ENCODE measurements at regions not wholly inside any gene's neighbourhood (a gene's known extent, or its start where the extent isn't known, plus 50 kb on each side); places are given as distances from the start of the nearest gene placed in this dataset.

DNA sequence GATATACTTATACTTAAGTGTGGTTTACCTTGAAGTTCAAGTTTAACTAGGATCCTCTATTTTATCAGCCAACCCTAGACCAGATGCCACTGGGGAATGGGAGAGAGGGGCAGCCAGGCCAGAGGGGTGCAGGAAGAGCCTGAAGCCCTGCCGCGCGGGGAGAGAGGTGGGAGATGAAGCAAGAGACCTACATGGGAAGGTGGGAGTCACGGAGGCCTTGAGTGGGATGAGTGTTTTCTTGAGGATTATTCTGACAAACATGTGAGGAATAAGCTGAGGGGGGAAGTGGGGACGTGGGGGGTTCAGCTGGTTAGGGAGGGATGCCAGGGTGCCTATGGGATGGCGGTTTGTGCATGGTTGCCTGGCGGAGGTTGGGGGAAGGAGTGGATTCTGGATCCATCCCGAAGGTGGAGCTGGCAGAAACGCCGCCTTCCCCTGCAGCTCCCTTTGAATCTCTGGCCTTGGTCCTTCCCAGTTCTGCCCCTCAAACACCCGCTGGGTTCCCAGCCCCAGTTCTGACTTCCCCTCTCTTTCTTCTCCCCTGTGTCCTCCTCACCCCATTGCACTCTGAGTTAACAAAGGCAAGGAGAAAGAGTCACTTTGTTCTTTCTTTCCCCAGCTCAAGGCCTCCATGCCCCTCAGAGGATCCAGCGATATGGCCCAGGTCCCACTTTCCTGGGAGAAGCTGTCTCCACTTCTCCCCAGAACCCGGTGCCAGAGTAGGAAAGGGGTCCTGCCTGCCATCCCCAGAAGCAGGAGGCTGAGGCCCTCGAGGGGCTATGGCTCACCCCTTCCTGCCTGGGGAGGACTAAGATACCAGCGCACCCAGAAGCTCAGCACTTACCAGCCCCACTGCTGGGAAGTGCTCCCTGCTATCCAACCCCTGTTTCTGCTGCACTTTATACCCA, 274.2 kb downstream of the UACA start:
- no peak for DNase-seq

DNA sequence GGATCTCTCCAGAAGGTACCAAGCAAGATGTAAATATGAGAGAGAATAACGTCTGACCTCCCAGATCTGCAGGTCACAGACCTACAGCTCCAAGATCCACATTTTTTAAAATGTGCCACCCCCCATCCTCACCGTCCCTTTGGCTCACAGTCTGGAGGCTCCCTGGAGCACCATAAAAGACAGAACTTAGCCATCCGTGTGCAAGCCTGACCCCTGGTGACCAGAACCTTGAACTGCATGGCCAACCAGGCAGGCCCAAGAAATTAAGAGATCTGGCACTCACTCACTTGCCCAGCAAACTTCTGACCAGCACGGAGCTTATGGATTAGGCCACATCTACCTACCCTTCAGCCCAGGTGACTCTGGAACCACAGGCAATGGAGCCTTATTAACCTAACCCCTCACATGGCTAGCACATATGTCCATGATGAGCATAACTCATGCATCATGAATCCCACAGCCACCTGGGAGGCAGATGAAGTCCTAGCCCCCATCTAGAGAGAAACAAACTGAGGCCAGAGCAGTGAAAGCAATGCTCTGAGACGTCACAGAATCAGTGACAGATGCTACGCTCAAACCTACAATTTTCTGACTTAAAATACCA, 275.3 kb downstream of the UACA start:
- peak in 1 of 2 experiments; percentile 35 for DNase-seq

DNA sequence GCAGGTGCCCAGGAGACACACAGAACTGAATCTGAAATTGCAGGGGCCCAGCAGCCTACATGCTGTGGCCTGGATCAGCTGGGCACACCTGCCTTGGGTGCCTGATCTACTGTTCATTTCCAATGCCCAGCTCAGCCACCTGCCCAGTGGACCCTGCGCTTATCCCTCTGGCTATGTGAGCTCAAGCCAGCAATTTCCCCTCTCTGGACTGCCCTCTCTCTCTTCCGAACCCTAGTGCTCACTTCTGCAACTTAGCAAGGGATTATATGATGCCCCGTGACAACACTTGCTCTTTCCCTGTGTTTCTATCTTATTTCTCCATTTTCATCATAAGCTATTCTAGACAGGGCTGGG, 276.0 kb downstream of the UACA start:
- DNase-seq, result no peak

DNA sequence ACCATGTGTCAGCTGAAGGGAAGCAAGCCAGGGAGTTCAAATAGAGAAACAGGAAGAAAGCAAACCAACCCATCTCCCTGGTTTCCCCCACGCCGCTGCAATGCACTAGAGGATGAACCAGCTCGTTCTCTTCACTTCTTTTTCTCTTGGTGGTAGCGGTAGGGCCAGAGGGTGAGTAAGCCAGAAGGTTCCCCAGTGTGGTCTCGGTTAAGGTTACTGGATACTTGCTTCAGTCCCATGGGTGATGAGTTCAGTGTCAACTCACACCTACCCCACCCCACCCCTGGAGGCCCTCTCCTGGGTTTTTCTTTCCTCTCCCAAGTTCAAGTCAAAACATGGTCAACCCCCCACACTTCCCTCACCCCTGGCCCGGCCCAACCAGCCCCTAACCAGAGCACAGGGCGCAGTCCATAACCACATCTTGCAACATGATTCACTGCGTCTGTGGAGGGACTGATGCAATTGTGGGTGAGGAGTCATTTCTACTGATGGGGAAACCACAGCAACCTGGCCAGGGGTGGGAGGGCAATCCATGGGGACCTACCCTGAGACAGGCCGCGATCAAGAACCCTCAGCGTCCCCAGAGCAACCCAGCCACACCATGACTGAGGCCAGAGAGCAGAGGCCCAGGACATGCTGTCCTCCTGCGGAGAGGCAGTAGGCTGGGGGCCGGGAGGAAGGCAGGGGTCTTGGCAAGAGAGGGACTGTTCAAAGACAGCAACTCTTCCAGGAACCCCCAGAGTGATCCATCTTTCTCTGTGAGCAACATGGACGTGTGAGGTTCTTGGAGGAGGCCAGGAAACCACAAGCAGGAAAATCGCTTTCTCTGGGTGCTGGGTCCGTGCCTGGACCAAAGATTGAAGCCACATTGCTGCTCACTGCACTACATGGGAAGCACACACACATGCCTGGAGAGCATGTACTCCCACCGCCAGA, 276.6 kb downstream of the UACA start:
- no peak for DNase-seq

DNA sequence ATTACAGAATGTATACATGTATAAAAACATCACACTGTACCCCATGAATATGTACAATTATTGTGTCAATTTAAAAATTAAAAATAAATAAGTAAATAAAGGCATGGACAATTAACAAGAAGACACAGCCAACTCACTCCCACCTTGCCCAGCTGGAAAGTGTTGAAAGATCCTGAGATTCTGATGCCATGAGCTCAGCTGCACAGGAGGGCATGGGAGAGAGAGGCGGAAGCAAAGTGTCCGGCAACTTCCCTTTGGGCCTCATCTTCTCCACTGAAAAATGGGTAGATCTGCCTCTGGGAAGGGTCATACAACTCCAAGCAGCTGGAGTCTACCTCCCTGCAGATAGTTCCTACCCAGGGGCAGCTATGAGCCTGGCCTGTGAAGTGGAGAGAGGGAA, 277.3 kb downstream of the UACA start:
- DNase-seq, result no peak

DNA sequence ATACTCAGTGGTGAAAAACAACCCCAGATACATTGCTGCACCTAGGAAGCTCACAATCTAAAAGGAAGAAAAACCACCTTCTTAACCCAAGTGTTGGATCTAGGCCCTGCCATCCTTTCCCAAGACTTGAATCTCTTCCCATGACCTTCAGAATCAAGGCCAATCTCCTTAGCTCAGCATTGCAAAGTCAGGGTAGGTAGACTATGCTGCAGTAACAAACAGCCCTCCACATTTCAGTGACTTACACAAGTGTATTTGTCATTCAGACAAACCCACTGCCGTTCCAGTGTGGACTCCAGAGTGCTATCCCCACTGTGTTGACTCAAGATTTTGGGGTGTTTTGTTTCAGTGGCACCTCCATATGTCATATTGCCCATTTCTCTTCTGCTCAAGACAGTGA, 278.4 kb downstream of the UACA start:
- no peak for DNase-seq

DNA sequence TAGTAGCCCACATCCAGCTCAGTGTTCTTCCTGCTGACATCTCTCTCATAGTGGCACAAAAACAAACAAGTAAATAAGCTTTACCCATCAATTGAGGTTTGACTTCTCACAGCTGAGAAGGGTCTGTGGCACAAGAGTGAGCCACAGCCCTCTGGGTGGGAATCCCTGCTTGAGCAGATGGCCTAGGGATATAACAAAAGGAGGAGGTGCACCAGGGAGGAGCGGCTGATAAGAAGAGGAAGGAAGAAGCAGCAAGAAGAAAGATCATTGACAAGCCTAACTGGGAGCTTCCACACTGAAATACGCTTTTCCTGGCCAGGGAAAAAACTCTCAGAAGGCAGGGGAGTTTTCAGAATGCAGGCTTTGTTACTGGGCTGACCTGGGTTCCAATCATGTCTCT, 279.8 kb downstream of the UACA start:
- DNase-seq, result no peak

DNA sequence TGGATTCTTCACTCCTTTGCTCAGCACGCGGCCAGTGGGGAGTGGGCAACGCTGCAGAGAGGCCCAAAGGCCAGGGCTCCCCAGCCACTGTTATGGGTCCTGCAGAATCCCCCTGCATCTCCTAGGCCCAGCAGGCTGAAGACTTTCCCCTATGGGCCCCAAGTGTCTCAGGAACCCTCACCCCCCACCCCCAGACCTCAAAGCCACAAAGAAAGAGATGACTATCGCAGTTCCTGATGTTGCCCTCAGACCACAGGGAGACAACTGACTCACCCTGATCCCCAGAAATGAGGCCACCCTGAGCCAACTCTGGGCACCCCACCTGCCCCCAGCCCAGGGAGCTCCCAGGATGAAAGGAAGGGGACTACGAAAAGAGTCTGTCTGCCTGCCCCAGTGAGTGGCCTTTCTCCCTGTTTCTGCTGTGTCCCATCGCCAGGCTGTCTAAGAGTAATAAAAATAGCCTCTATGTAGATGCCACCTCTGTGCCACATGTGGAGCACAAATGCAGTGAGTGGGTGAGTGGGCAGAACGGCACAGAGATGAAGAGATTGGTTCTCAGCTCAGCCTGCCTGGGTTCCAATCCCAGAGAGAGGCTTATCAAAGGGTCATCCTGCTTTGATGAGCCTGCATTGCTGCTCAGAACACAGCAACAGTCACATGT, 283.0 kb downstream of the UACA start:
- DNase-seq, result no peak

DNA sequence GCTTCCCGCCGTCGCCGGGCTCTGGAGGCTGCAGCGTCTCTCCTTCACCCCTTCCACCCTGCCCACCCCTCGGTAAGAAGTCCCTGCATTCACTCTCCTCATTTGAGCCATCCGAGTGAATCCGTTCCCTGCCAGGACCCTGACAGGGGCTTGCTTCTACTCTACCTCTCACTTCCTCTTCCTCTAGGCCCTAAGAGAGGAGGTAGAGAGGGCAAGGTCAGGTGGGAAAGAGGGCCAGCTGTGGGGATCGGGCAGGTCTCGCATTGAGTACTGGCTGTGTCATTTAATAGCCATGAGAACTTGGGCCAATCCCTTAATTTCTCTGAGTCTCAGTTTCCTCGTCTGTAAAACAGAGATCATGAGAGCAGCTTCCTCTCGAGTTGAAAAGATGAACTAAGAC, 283.6 kb downstream of the UACA start:
- DNase-seq, result no peak

DNA sequence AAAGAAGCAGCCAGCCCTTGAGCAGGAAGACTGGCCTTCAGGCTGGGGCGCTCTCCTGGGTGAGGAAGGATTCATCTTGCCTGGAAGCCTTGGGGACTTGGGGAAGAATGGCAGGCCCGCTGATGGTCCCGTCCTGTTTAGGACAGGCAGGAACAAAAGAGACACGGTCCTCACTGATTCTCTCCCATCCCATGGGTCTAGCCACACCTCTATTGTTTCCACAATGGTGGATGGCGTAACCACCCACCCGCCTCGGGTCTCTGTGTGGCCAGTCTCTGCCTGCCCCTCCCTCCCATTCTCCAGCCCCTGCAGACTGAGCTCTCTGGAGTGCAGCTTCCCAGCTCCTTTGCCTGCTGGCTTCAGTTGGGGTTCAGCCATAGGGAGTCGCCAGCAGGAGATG, 284.3 kb downstream of the UACA start:
- DNase-seq, result no peak

DNA sequence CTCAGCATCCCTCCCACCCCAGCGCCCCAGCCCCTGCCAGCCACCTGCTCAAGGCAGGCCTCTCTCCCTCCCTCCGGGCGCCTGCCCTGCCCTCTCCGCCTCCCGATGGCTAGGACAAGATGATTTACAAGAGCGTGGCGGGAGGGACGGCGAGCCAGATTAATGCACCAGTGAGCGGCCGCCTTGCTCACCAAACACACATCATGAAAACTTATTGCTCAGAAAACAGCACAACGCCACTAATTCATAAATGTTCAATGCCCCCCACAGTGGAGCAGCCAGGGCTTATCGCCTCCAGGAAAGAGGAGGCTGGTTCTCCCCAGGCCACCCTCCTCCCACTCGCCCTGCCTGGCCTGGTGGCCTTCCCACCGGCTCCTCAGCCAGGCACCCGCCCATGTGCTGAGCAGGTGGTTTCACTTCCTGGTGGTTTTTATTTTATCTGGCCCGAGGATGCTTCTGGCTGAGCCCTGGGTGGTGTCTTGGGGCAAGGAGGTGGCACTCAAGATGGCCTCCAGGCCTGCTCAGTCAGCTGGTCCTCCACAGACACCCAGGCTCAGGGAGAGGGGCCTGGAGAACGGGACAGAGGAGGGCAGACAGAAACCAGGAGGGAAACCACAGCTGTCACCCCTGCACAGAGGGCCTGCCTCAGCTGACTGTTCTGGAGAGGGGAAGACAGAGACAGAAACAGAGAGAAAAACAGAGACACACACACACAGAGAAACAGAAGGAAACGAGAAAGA, 284.9 kb downstream of the UACA start:
- DNase-seq, result no peak

DNA sequence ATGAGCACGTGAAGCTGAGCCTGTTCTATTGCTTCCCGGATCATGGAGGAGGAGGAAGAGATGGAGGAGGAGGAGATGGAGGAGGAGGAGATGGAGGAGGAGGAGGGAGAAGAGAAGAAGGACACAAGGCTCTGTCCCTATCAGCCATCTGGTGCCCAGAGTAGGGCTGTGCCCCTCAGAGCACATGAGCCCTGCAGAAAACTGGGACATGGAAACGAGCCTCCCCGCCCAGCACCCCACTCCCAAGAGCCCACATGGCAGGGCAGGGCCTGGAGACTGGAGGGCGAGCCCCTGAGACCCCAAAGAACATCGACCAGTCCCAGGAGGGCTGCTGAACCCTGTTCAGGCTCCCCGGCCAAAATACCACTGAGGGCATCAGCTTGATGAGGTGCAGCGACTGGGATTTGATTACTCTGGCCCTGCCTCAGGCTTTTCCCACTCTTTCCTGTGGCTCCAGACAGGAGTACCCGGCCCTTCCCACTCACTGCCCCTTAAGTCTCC, 285.6 kb downstream of the UACA start:
- DNase-seq, result no peak

DNA sequence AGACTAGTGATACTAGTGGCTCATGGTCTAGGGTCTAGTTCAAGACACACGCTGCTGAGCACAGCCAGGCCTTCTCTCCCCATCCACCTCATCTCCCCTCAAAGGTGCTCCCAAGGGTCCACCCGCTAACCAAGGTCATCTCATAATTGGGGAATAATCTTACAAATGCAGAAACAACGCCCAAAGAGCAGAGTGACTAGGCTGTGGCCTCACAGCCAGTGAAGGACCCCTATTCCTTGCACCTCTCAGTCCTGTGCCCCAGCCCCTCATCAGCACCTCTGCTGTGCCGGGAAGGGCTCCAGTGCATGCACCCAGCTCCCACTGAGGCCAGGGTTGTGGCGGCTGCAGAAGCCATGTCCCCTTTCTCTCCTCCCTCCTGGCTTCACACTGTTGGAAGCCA, 286.9 kb downstream of the UACA start:
- DNase-seq, result no peak

DNA sequence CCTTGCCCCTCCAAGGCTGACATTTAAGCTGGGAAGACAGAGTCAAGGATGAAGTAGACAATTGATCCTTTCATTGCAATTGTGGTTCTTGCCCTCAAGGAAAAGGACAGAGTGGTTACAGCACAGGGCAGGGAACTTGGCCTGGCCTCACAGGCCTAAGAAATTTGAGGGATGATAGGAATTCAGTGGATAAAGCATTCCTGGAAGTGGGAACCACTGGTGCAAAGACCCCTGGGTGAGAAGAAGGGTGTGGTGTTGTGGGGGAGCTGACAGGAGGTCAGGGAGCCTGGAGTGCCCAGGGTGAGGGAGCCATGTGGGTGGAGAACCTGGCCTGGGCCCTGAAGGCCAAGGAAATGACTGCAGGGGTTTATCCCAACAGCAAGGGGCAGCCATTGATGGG, 287.4 kb downstream of the UACA start:
- DNase-seq, result no peak

DNA sequence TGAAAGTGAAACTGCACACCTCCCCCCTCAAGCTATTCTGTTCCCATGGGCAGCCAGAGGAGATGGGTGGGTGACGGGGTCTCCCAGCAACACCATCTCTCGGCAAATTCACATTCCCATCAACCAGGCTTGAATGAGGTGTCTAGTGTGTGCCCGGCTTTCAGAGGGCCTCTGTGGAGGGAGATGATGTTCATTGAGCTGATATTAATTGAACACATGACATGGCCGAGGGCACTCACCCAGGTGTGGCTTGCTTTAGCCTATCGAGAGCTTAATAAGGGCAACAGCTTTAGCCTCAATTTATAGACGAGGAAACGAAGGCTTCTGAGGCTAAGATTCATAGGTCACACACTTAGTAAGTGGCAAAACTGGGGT, 288.0 kb downstream of the UACA start:
- DNase-seq, result no peak

DNA sequence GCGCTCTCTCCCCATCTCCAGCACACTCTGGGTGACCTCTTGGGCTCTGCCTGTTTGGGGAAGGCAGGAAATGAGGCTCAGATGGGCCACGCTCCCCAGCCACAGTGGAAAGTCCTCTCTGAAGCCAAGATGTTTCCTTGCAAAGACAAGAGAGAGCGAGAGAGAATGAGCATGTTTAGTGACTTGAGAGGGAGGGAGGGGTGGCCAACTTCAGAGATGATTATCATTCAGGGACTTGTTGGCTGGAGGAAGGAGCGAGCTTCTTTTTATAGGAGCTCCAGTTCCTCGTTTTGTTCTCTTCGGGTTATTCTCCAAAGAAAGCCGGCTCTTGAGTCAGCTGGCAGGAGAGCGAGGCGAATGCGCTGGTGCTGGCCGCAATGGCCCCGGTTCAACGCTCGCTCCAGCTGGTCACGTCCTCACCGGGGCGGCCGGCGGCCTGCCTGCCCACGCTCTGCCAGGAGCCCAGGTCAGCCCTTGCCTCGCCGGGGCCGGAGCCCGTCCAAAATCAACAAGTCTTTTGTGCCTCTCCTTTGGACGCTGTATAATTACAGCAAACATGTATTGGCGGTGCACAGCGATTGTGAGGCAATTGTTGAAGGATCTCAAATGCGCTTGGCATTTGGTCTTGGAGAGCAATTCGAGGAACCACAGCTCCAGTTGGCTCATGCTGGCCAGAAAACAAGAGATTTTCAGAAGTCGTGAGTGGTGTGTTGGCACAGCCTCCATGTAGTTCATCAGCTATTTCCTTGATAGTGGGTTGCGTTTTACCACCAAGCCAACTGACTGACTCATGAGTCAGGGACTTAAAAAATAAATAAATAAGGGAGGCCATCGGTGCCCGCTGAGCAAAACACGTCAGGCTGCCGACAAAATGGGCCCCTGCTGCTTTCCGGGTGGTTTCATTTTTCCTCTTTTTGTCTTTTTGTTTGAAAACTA, 288.6 kb downstream of the UACA start:
- no peak for DNase-seq

DNA sequence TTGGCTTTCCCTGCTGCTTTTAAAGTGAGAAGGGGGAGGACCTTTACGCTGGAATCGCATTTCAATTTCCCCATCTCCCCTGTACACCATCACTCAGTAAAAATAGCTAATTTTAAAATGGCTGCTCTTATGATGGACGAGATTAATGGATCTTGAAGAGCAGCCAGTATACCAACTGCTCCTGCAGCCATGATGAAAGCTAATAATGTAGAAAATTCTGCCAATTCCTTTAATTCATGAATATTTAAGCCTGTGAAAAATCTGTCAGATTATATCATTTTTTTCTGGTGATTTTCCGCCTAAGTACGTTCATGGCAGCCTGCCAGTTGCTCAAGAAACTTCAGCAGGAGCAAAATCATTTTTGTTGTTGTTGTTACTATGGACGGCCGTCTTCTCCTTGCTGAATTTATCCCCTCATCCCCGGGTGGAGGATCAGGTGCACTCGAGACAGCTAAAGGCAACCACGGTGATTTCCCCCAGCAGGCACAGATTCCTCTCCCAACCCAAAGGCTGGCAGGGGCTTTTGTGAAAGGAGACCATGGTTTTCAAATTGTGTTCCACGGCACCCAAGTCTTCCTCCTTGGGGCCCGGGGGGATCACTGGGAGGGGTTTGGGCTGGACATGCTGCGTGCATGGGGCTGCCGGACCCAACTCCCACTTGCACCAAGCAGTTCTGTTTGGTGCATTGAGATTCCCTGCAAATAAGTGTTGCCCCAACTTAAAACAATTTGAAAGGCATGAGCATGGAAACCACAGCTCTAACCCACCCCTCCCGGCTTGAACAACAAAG, 289.6 kb downstream of the UACA start:
- DNase-seq, result no peak

DNA sequence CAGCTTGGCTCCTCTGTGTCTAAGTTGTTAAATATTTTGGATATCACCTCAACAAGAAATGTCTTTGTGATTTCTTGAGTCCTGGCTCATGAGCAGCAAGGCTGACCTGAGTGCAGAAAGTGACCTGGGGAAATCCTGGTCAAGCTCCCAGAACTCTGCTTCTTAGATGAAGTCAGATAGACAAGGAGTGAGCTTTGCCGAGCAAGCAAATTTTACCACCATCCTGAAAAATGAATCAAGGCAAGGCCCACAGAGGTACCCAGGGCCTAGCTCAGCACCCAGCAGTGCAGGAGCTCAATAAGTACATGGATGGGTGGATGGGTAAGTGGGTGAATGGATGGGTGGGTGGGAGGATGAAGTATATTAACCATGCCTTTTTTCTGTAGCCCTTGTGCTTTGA, 291.8 kb downstream of the UACA start:
- no peak for DNase-seq

DNA sequence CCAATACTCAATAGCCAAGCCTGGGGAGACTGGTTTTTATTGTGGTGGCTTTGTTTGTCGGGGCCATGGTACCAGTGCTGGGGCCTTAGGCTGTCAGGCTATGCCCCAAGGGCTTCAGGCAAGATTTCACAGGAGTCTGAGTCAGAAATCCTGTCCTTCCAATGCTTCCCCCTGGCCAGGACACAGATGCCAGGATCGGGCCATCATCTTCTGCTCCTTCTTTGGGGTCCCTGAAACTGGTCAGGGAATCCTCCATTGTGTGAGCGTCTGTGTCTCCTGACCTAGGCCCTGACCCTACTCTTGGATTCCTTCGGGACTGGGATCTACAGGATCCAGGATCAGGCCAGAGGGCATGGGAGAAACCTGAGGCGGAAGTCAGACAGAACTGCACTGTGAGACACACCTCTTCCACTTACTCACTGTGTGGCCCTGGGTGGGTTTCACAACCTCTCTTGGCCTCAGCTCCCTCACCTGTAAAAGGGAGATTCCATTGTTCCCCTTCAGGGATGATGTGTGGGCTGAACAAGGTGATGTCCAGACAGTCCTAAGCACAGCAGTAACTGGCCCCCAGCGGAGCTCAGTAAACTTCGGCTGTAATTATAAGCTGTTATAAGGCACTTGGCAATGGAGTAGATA, 292.7 kb downstream of the UACA start:
- DNase-seq, result no peak
